Trophoblast cell (in vitro differentiated cells and primary cell): ENCODE measurements at regions not wholly inside any gene's neighbourhood (a gene's known extent, or its start where the extent isn't known, plus 50 kb on each side); places are given as distances from the start of the nearest gene placed in this dataset.
A peak's percentile ranks its signal among the peaks of the same experiment; 100 is the strongest.

Experiments
- DNase-seq, 2 donors: peaks; one replicate each; pipeline ENCODE4 v3.0.0-alpha.2; 2016
- H2AFZ ChIP-seq: 2 replicates; pipeline ENCODE4 v1.6.1; 2013; ENCODE audit warnings: low read length, moderate library complexity, mild to moderate bottlenecking; ENCODE audit not compliant: insufficient read depth, poor library complexity
- H2AK5ac ChIP-seq: 2 replicates; pipeline ENCODE4 v1.6.1; 2013; ENCODE audit warnings: mild to moderate bottlenecking, low read length
- H2BK120ac ChIP-seq: 2 replicates; pipeline ENCODE4 v1.6.1; 2013; ENCODE audit warnings: low read length, mild to moderate bottlenecking, moderate library complexity; ENCODE audit not compliant: insufficient read depth, poor library complexity
- H2BK12ac ChIP-seq: 2 replicates; pipeline ENCODE4 v1.6.1; 2013; ENCODE audit warnings: mild to moderate bottlenecking, low read length, moderate library complexity
- H2BK5ac ChIP-seq: 2 replicates; pipeline ENCODE4 v1.6.1; 2013; ENCODE audit warnings: low read length, low read depth, moderate library complexity, mild to moderate bottlenecking; ENCODE audit not compliant: poor library complexity
- H3K14ac ChIP-seq: 2 replicates; pipeline ENCODE4 v1.6.1; 2013; ENCODE audit warnings: mild to moderate bottlenecking, low read length
- H3K18ac ChIP-seq: 2 replicates; pipeline ENCODE4 v1.6.1; 2013; ENCODE audit warnings: mild to moderate bottlenecking, low read length
- H3K23ac ChIP-seq: 2 replicates; pipeline ENCODE4 v1.6.1; 2013; ENCODE audit warnings: low read length
- H3K27ac ChIP-seq: 2 replicates; pipeline ENCODE4 v1.5.1; 2013; ENCODE audit warnings: low read depth, mild to moderate bottlenecking, inconsistent platforms, low read length, moderate library complexity
- H3K27me3 ChIP-seq: 2 replicates; pipeline ENCODE4 v1.6.1; 2013; ENCODE audit warnings: inconsistent platforms, mild to moderate bottlenecking, low read length, moderate library complexity; ENCODE audit not compliant: insufficient read depth
- H3K36me3 ChIP-seq, 2 experiments: 1 replicate in 1 of 2; 2 replicates in 1 of 2; pipeline ENCODE4 v1.6.1; 2013; ENCODE audit warnings: low read length in 2 of 2, mild to moderate bottlenecking in 2 of 2, moderate library complexity in 1 of 2; ENCODE audit not compliant: insufficient read depth in 2 of 2, control insufficient read depth in 1 of 2
- H3K4ac ChIP-seq: 2 replicates; pipeline ENCODE4 v1.6.1; 2013; ENCODE audit warnings: low read depth, mild to moderate bottlenecking, low read length, moderate library complexity
- H3K4me1 ChIP-seq, 2 experiments: 1 replicate in 1 of 2; 2 replicates in 1 of 2; pipeline ENCODE4 v1.6.1; 2013; ENCODE audit warnings: low read length in 2 of 2, mild to moderate bottlenecking in 2 of 2, moderate library complexity in 1 of 2; ENCODE audit not compliant: insufficient read depth in 2 of 2, control insufficient read depth in 1 of 2
- H3K4me2 ChIP-seq: 2 replicates; pipeline ENCODE4 v1.6.1; 2013; ENCODE audit warnings: inconsistent platforms, mild to moderate bottlenecking, low read length, moderate library complexity
- H3K4me3 ChIP-seq: 2 replicates; pipeline ENCODE4 v1.5.1; 2013; ENCODE audit warnings: mild to moderate bottlenecking, low read depth, low read length, inconsistent platforms
- H3K79me1 ChIP-seq: one replicate; pipeline ENCODE4 v1.6.1; 2013; ENCODE audit warnings: low read length
- H3K79me2 ChIP-seq: 2 replicates; pipeline ENCODE4 v1.6.1; 2013; ENCODE audit warnings: low read length, mild to moderate bottlenecking; ENCODE audit not compliant: control insufficient read depth, insufficient read depth, poor library complexity
- H3K9ac ChIP-seq: 2 replicates; pipeline ENCODE4 v1.6.1; 2013; ENCODE audit warnings: mild to moderate bottlenecking, low read length
- H3K9me3 ChIP-seq: 2 replicates; pipeline ENCODE4 v1.6.1; 2013; ENCODE audit warnings: low read depth, mild to moderate bottlenecking, control low read depth, inconsistent platforms, low read length; ENCODE audit not compliant: insufficient read depth
- H4K12ac ChIP-seq: 2 replicates; pipeline ENCODE4 v1.6.1; 2013; ENCODE audit warnings: low read depth, mild to moderate bottlenecking, low read length, moderate library complexity
- H4K8ac ChIP-seq: 2 replicates; pipeline ENCODE4 v1.6.1; 2013; ENCODE audit warnings: low read depth, mild to moderate bottlenecking, low read length, moderate library complexity
- H4K91ac ChIP-seq: one replicate; pipeline ENCODE4 v1.6.1; 2013; ENCODE audit warnings: low read depth, mild to moderate bottlenecking, low read length, moderate library complexity
- WGBS: extraction: QIAGEN DNeasy Blood & Tissue Kit; methylation state at CpG from one replicate; pipeline ENCODE4 v1.1.7; 2013; ENCODE audit warnings: missing lambda C conversion rate; ENCODE audit not compliant: insufficient read length, insufficient coverage; ENCODE audit errors: extremely low coverage; 5-methylcytosine and 5-hydroxymethylcytosine counted together

- Histone ChIP-seq H3K4me3 (no peak overlapping the region), H3K27me3 (no peaks in the 10 kb centered on the region), H3K14ac (peak overlapping the region; percentile 30), H2AFZ (peak overlapping the region; percentile 1), H3K4ac (no peak overlapping the region), H2BK120ac (peak overlapping the region; percentile 88), H3K9ac (no peak overlapping the region), H4K8ac (no peak overlapping the region), H3K79me2 (no peaks in the 10 kb centered on the region), H3K36me3 (no peaks in the 10 kb centered on the region), H3K9me3 (peaks cover 2% of the 10 kb centered on the region), H2BK5ac (peak overlapping the region; percentile 20), H3K4me2 (peak overlapping the region; percentile 29), H3K27ac (peak overlapping the region; percentile 56), H2BK12ac (peak overlapping the region; percentile 85), H3K23ac (no peak overlapping the region), H3K79me1 (peaks cover 19% of the 10 kb centered on the region), H3K18ac (peak overlapping the region; percentile 65), H4K12ac (no peak overlapping the region), H3K4me1 (peaks cover 40 to 55% of the 10 kb centered on the region in 2 experiments), H4K91ac (peak overlapping the region; percentile 62), H2AK5ac (peak overlapping the region; percentile 59)
- peak; percentile 84 to 85 for DNase-seq
- no CpG with 5 or more reads among the region's 26 CpGs for WGBS
Measured at GRCh38 chr2:120935339-120936313, 200.0 kb downstream of the GLI2 start.

GRCh38 chr2:120936476-120937334 is 201.0 kb downstream of the GLI2 start:
- no peaks in the 10 kb centered on the region for H3K9me3 ChIP-seq
- H4K12ac ChIP-seq, result no peak overlapping the region
- no peak overlapping the region for H4K8ac ChIP-seq
- H3K4ac ChIP-seq, result no peak overlapping the region
- H3K79me2 ChIP-seq, result no peaks in the 10 kb centered on the region
- no CpG with 5 or more reads among the region's 10 CpGs for WGBS
- peak overlapping the region; percentile 20 for H2BK5ac ChIP-seq
- H3K27ac ChIP-seq, result peak overlapping the region; percentile 80
- H3K4me1 ChIP-seq, result peaks cover 48 to 64% of the 10 kb centered on the region in 2 experiments
- H3K18ac ChIP-seq, result no peak overlapping the region
- H3K27me3 ChIP-seq, result no peaks in the 10 kb centered on the region
- H3K79me1 ChIP-seq, result peaks cover 22% of the 10 kb centered on the region
- no peak overlapping the region for H2AFZ ChIP-seq
- peak overlapping the region; percentile 51 for H3K4me2 ChIP-seq
- H3K14ac ChIP-seq, result no peak overlapping the region
- H2BK120ac ChIP-seq, result peak overlapping the region; percentile 16
- H3K36me3 ChIP-seq, result no peaks in the 10 kb centered on the region
- no peak overlapping the region for H3K4me3 ChIP-seq
- no peak overlapping the region for H3K23ac ChIP-seq
- no peak overlapping the region for H2AK5ac ChIP-seq
- H3K9ac ChIP-seq, result no peak overlapping the region
- DNase-seq, result peak in 1 of 2 donors; percentile 8
- peak overlapping the region; percentile 26 for H2BK12ac ChIP-seq
- H4K91ac ChIP-seq, result peak overlapping the region; percentile 44

- Histone ChIP-seq H3K18ac (peak overlapping the region; percentile 36), H2AFZ (no peak overlapping the region)
- WGBS, result no CpG with 5 or more reads among the region's 6 CpGs
Measured at GRCh38 chr2:120937686-120938044, 202.0 kb downstream of the GLI2 start.

GRCh38 chr2:120938045-120938771 is 202.5 kb downstream of the GLI2 start:
- peaks cover 48 to 60% of the 10 kb centered on the region in 2 experiments for H3K4me1 ChIP-seq
- H3K27ac ChIP-seq, result peak overlapping the region; percentile 79
- peaks cover under 1% of the 10 kb centered on the region for H3K9me3 ChIP-seq
- no CpG with 5 or more reads among the region's 11 CpGs for WGBS
- no peak overlapping the region for H3K18ac ChIP-seq
- H3K23ac ChIP-seq, result no peak overlapping the region
- H3K36me3 ChIP-seq, result no peaks in the 10 kb centered on the region
- no peak overlapping the region for H3K9ac ChIP-seq
- no peak overlapping the region for H3K14ac ChIP-seq
- no peaks in the 10 kb centered on the region for H3K27me3 ChIP-seq
- H2BK5ac ChIP-seq, result peak overlapping the region; percentile 18
- H2AFZ ChIP-seq, result no peak overlapping the region
- H4K91ac ChIP-seq, result peak overlapping the region; percentile 2
- H3K4ac ChIP-seq, result no peak overlapping the region
- H4K12ac ChIP-seq, result no peak overlapping the region
- no peak overlapping the region for H4K8ac ChIP-seq
- peak overlapping the region; percentile 44 for H2BK120ac ChIP-seq
- H3K79me1 ChIP-seq, result peaks cover 22% of the 10 kb centered on the region
- no peak overlapping the region for H2AK5ac ChIP-seq
- H3K4me2 ChIP-seq, result peak overlapping the region; percentile 10
- no peak overlapping the region for H3K4me3 ChIP-seq
- H3K79me2 ChIP-seq, result no peaks in the 10 kb centered on the region
- H2BK12ac ChIP-seq, result peak overlapping the region; percentile 23
- DNase-seq, result no peak

More at GRCh38 chr2:120937686-120938044, 202.0 kb downstream of the GLI2 start:
- Histone ChIP-seq H4K8ac (no peak overlapping the region), H4K12ac (no peak overlapping the region), H2BK5ac (peak overlapping the region; percentile 57), H3K4me2 (peak overlapping the region; percentile 51), H3K27ac (peak overlapping the region; percentile 80), H4K91ac (peak overlapping the region; percentile 80), H3K4me3 (no peak overlapping the region), H3K36me3 (no peaks in the 10 kb centered on the region), H3K4ac (no peak overlapping the region), H2AK5ac (no peak overlapping the region), H3K79me2 (no peaks in the 10 kb centered on the region), H2BK120ac (peak overlapping the region; percentile 77), H2BK12ac (peak overlapping the region; percentile 71), H3K27me3 (no peaks in the 10 kb centered on the region), H3K14ac (peak overlapping the region; percentile 25), H3K79me1 (peaks cover 22% of the 10 kb centered on the region), H3K9ac (no peak overlapping the region), H3K4me1 (peaks cover 48 to 64% of the 10 kb centered on the region in 2 experiments), H3K23ac (no peak overlapping the region), H3K9me3 (no peaks in the 10 kb centered on the region)
- DNase-seq, result no peak
